Mammary epithelial cell (primary cell): ENCODE measurements at regions not wholly inside any gene's neighbourhood (a gene's known extent, or its start where the extent isn't known, plus 50 kb on each side); places are given as distances from the start of the nearest gene placed in this dataset.

ENCODE experiments used
- CTCF ChIP-seq, 2 donors: IDR thresholded peaks in 1 of 2; conservative IDR thresholded peaks in 1 of 2; 2 replicates each; pipeline ENCODE4 v1.5.1; 2011 to 2012; ENCODE audit warnings: inconsistent platforms in 2 of 2, low read length in 2 of 2, mild to moderate bottlenecking in 2 of 2, control low read depth in 1 of 2, low read depth in 1 of 2; ENCODE audit not compliant: insufficient read depth in 1 of 2; ENCODE audit errors: extremely low read depth in 1 of 2
- EZH2 ChIP-seq: IDR thresholded peaks from 2 replicates; pipeline ENCODE4 v1.6.1; 2012; ENCODE audit warnings: low read length, inconsistent platforms, borderline replicate concordance

DNA sequence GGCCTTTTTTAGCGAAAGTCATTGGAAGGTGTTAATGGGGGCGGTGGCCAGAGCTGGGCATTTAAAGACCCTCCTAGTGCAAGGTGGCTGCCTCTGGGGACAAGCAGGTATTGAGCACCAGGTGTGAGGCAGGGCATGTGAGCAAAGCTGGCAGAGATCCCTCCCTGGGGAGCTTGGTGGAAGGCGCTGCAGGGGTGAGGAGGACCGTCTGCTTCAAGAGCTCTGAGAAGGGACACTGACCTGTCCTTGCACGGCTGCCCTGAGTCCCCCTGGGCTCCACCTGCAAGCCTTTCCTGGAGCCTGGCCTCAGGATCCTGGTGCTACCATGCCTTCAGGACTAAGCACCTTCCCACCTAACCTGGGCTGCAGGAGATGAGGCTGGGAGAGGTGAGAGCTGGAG, 127.0 kb upstream of the CIBAR2 start:
- TF ChIP-seq CTCF (conservative IDR thresholded peaks at IDR 0.05 in 1 of 2, IDR thresholded peaks at IDR 0.05 in 1 of 2; ENCODE audit: extremely low read depth in 1 of 2, insufficient read depth in 1 of 2, low read depth in 1 of 2, low read length in 2 of 2) (no peak), EZH2 (no peak)
